ENCODE measurements at regions not wholly inside any gene's neighbourhood (a gene's known extent, or its start where the extent isn't known, plus 50 kb on each side); places are given as distances from the start of the nearest gene placed in this dataset.

GRCh38 chr18:60134806-60135205 lies 235.0 kb downstream of the PMAIP1 start:
- Histone ChIP-seq H3K9me3 (replicated peaks) (peaks cover 13% of the 10 kb centered on the region), H3K27ac (replicated peaks) (no peak overlapping the region), H3K27me3 (ENCODE audit: low read depth) (peaks cover 3% of the 10 kb centered on the region), H3K4me3 (no peak overlapping the region), H3K36me3 (no peaks in the 10 kb centered on the region), H3K4me1 (no peaks in the 10 kb centered on the region)
- TF ChIP-seq CTCF (IDR thresholded peaks at IDR 0.05; ENCODE audit: borderline replicate concordance) = no peak
- DNase-seq = no peak
- intact Hi-C loops (cut with micrococcal nuclease) = no loop called here

- no peaks in the 10 kb centered on the region for H3K27me3 ChIP-seq (ENCODE audit: low read depth)
- H3K36me3 ChIP-seq = no peaks in the 10 kb centered on the region
- peaks cover 4% of the 10 kb centered on the region for H3K9me3 ChIP-seq (replicated peaks)
- H3K27ac ChIP-seq (replicated peaks) = no peak overlapping the region
- DNase-seq = no peak
- no peaks in the 10 kb centered on the region for H3K4me1 ChIP-seq
- TF ChIP-seq CTCF (IDR thresholded peaks at IDR 0.05; ENCODE audit: borderline replicate concordance) = no peak
- no peak overlapping the region for H3K4me3 ChIP-seq
- intact Hi-C loops (cut with micrococcal nuclease) = no loop called here
These were observed 230.5 kb downstream of the PMAIP1 start for GRCh38 chr18:60130284-60130683.

- intact Hi-C loops (cut with micrococcal nuclease) = no loop called here
- H3K9me3 ChIP-seq (replicated peaks) = peaks cover 13% of the 10 kb centered on the region
- no peak overlapping the region for H3K4me3 ChIP-seq
- H3K4me1 ChIP-seq = no peaks in the 10 kb centered on the region
- TF ChIP-seq CTCF (IDR thresholded peaks at IDR 0.05; ENCODE audit: borderline replicate concordance) = no peak
- H3K27ac ChIP-seq (replicated peaks) = no peak overlapping the region
- H3K36me3 ChIP-seq = no peaks in the 10 kb centered on the region
- H3K27me3 ChIP-seq (ENCODE audit: low read depth) = no peaks in the 10 kb centered on the region
- DNase-seq = no peak
These were observed 223.2 kb downstream of the PMAIP1 start for GRCh38 chr18:60123031-60123430.

GRCh38 chr18:60122339-60122738 lies 222.5 kb downstream of the PMAIP1 start:
- no peaks in the 10 kb centered on the region for H3K27me3 ChIP-seq (ENCODE audit: low read depth)
- no peaks in the 10 kb centered on the region for H3K36me3 ChIP-seq
- no peaks in the 10 kb centered on the region for H3K4me1 ChIP-seq
- TF ChIP-seq CTCF (IDR thresholded peaks at IDR 0.05; ENCODE audit: borderline replicate concordance) = no peak
- no peak for DNase-seq
- H3K4me3 ChIP-seq = no peak overlapping the region
- peaks cover 13% of the 10 kb centered on the region for H3K9me3 ChIP-seq (replicated peaks)
- intact Hi-C loops (cut with micrococcal nuclease) = no loop called here
- H3K27ac ChIP-seq (replicated peaks) = no peak overlapping the region

- no peaks in the 10 kb centered on the region for H3K27me3 ChIP-seq (ENCODE audit: low read depth)
- no peaks in the 10 kb centered on the region for H3K4me1 ChIP-seq
- no peak overlapping the region for H3K4me3 ChIP-seq
- H3K36me3 ChIP-seq = no peaks in the 10 kb centered on the region
- no peak for TF ChIP-seq CTCF (IDR thresholded peaks at IDR 0.05; ENCODE audit: borderline replicate concordance)
- DNase-seq = no peak
- no peak overlapping the region for H3K27ac ChIP-seq (replicated peaks)
- H3K9me3 ChIP-seq (replicated peaks) = peaks cover 19% of the 10 kb centered on the region
- intact Hi-C loops (cut with micrococcal nuclease) = no loop called here
These were observed 220.5 kb downstream of the PMAIP1 start for GRCh38 chr18:60120231-60120750.

GRCh38 chr18:60117321-60117720 lies 217.5 kb downstream of the PMAIP1 start:
- intact Hi-C loops (cut with micrococcal nuclease) = no loop called here
- Histone ChIP-seq H3K9me3 (replicated peaks) (peaks cover 19% of the 10 kb centered on the region), H3K27ac (replicated peaks) (no peak overlapping the region), H3K4me1 (no peaks in the 10 kb centered on the region), H3K27me3 (ENCODE audit: low read depth) (no peaks in the 10 kb centered on the region), H3K36me3 (no peaks in the 10 kb centered on the region), H3K4me3 (no peak overlapping the region)
- TF ChIP-seq CTCF (IDR thresholded peaks at IDR 0.05; ENCODE audit: borderline replicate concordance) = no peak
- DNase-seq = no peak

Data from left ventricle myocardium inferior (tissue), 1 donor.